RWPE1 (cell line): ENCODE measurements at regions not wholly inside any gene's neighbourhood (a gene's known extent, or its start where the extent isn't known, plus 50 kb on each side); places are given as distances from the start of the nearest gene placed in this dataset.

ENCODE experiments used
- CTCF ChIA-PET: fragments of 350-600 bp; sonication (Branson Sonifier 250); formaldehyde crosslinking; extraction: SDS; loops from one replicate; lab custom pipeline; 2021; lab: Yijun Ruan, JAX
- POLR2A ChIA-PET: fragments of 400-600 bp; formaldehyde crosslinking; extraction: SDS; loops from one replicate; lab custom pipeline; 2020; ENCODE audit warnings: antibody characterized with exemption; ENCODE audit not compliant: low non-redundant PET; lab: Yijun Ruan, JAX
- DNase-seq: peaks from one replicate; pipeline ENCODE4 v3.0.0; 2012; ENCODE audit warnings: low spot score
- H3K27ac ChIP-seq: fragments of 450-650 bp; 2 replicates; pipeline ENCODE4 v1.5.1; 2017
- TF ChIP-seq, protein P1 (sequence below): fragments of 450-650 bp; conservative IDR thresholded peaks from 2 replicates; pipeline ENCODE4 v1.5.1; 2017; ENCODE audit warnings: low read depth, mild to moderate bottlenecking

DNA sequence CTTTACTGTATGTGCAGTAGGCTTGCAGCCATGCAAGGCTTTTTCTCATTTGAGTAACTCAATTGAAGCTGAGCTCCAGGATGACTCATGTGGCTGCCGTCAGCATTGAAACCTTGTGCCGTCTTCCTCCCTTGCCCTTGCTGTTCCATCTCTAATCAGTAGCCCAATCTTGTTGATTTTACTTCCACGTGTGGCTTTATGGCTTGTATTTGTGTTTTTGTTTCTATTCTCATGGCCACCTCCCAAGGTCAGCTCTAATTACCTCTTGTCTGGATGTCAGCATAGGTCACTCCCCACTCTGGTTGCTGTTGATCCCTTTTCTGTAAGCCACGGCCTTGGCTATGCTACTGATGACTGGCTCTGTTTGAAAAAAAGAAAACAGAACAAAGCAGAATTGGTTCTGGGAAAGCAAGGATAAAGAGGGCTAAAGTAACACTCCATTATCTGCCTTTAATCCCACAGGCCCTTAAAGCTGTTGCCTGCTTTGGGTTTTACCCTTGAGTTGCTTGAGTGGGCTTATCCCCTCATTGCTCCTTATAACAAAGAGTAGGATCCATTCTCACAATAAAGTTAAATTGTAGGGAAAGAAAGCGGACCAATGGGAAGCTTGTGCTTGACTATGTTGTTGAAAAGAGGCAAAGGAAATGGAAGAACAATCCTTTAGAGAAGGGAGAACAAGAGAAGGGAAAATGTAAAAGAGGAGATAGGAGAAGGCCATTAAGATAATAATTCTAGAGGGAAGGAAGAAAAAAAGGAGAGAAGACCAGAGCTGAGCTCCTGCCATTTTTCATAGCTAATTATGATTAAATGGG, 173.9 kb upstream of the PGRMC2 start:
- H3K27ac ChIP-seq, result no peak overlapping the region
- POLR2A ChIA-PET, result no interaction called here
- no peak for DNase-seq
- TF ChIP-seq, protein P1, sequence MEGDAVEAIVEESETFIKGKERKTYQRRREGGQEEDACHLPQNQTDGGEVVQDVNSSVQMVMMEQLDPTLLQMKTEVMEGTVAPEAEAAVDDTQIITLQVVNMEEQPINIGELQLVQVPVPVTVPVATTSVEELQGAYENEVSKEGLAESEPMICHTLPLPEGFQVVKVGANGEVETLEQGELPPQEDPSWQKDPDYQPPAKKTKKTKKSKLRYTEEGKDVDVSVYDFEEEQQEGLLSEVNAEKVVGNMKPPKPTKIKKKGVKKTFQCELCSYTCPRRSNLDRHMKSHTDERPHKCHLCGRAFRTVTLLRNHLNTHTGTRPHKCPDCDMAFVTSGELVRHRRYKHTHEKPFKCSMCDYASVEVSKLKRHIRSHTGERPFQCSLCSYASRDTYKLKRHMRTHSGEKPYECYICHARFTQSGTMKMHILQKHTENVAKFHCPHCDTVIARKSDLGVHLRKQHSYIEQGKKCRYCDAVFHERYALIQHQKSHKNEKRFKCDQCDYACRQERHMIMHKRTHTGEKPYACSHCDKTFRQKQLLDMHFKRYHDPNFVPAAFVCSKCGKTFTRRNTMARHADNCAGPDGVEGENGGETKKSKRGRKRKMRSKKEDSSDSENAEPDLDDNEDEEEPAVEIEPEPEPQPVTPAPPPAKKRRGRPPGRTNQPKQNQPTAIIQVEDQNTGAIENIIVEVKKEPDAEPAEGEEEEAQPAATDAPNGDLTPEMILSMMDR, result no peak
- CTCF ChIA-PET, result interaction anchor here (0.6 to 0.7 kb wide), 2 partner anchors 95 to 98 kb away, joined by 4 to 5 read pairs; no protein-coding TSS in a partner anchor

DNA sequence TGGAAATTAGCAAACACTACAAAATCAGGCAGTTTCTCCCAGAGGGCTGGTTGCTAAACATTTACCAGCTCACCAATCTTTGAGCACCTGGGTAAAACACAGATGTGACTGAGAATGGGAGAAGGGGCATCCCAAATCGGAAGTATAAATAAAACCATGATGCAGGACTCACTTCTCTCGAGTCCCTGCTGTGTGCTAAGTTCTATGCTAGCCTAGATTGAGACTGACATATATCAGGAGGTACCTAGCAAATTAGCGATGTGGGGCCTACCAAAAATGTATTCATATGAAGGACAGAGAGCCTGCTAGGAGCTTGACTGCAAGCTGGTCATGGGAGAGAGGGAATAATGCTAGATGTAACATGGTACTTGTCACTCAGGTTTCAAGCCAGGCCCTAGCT, 171.9 kb upstream of the PGRMC2 start:
- CTCF ChIA-PET, result interaction anchor here (0.5 to 0.6 kb wide), 2 partner anchors 305 to 350 kb away, joined by 3 to 6 read pairs; no protein-coding TSS in a partner anchor

DNA sequence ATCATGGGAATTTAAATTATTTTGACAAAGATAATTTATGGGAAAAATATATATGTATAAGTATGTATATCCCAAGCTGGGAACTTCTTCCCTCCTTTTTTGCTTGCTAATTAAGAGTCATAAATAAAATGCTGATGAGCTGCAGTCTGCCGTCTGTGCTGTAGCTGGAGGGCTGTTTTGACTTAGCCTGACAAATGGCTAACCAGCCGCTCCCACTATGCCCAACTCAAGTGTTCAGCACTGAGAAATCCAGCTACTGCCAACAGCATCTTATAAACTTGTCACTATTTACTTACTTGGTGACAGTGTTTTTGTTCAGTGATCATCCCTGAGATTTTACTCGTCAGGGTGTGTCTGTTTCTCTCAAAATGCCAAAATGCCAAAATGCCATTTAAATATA, 171.2 kb upstream of the PGRMC2 start:
- CTCF ChIA-PET, result no interaction called here
- TF ChIP-seq, protein P1, result no peak
- no peak for DNase-seq
- POLR2A ChIA-PET, result no interaction called here
- no peak overlapping the region for H3K27ac ChIP-seq

More for the DNA sequence above, 171.9 kb upstream of the PGRMC2 start:
- no peak overlapping the region for H3K27ac ChIP-seq
- no peak for DNase-seq
- TF ChIP-seq, protein P1, result no peak
- POLR2A ChIA-PET, result no interaction called here

DNA sequence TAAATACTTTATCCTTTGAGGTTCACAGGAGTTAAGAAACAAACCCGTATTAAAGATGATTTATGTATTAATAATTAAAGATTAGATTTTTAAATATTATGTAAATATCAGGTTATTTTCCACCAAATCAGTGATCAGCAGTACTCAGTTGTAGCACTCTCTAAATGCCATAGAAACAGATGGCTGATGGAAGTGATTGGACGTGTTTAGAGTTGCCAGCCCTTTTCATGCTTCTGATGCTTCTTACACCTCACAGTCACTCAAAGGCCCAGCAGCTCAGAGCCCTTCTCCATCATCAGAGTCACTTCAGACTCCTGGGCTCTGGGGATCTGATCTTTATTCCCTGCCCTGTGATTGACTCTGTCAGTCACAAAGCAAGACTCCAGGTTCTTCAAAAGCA, 170.1 kb upstream of the PGRMC2 start:
- no peak for DNase-seq
- ChIA-PET CTCF (no interaction called here), POLR2A (no interaction called here)
- no peak overlapping the region for H3K27ac ChIP-seq
- TF ChIP-seq, protein P1, result no peak

DNA sequence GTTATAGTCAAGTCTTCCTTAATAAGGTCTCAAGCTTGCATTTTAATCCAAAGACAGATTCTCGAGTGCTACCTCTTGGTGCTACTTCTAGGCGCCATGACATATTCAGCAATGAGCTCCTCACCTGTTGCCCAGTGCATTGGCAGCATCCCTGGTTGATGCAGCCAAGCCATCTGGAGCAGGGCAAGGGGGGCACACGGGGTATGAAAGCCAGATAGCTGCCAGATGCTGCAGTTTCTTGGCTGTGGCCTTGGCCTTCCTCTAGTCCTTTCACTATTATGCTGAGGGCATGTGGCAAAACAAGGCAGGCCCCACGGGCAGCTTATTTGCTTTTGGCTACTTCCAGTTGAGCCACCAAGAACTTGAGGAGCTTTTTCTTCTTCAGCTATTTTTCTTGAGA, 168.6 kb upstream of the PGRMC2 start:
- ChIA-PET CTCF (interaction anchor here (0.5 to 0.6 kb wide), 3 partner anchors 33 to 310 kb away, joined by 3 to 8 read pairs (median 6); no protein-coding TSS in a partner anchor), POLR2A (no interaction called here)
- no peak overlapping the region for H3K27ac ChIP-seq
- no peak for DNase-seq
- TF ChIP-seq, protein P1, result no peak

DNA sequence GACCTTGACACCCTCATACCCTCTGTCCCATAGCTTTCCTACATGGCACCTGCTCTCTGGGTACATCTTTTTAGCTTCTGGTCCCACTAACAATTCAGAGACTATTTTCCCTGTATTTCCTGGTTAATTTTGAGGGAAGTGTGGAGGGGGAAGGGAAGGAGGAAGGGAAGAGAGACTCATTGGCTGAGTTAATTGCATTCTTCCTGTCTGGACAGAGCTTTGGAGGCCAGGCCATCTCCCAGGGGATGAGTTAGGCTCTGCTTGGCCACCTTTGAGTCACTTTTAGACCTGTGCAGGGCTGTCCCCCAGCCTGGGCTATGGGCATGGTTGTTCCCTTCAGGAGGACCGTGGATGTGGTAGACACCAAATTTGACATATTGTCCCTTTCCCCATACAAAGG, 167.9 kb upstream of the PGRMC2 start:
- H3K27ac ChIP-seq, result no peak overlapping the region
- TF ChIP-seq, protein P1, result no peak
- ChIA-PET POLR2A (no interaction called here), CTCF (interaction anchor here (0.5 to 1.1 kb wide), 3 partner anchors 74 to 692 kb away, joined by 3 to 4 read pairs (median 3); no protein-coding TSS in a partner anchor)
- DNase-seq, result no peak
